ENCODE measurements at regions not wholly inside any gene's neighbourhood (a gene's known extent, or its start where the extent isn't known, plus 50 kb on each side); places are given as distances from the start of the nearest gene placed in this dataset.

DNA sequence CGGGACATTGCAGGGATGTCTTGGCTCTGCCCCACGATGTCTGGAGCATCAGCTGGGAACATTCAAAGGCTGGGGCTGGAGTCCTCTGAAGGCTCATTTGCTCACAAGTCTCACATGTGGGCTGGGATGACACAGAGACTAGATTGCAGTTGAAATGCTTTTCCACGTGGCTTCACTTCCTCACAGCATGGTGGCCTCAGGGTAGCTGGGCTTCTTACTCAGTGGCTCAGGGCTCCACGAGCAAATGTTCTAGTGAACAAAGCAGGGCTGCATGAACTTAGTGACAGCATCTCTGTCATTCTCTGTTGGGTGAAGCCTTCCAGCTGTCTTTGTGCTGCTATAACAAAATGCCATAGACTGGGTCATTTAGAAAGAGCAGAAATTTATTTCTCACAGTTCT is 247.0 kb upstream of the POU3F1 start (continued):
- TF ChIP-seq ARID4B (CRISPR knock-in tag; IDR thresholded peaks at IDR 0.05; ENCODE audit: borderline replicate concordance) (no peak), ZNF138 (CRISPR knock-in tag; conservative IDR thresholded peaks at IDR 0.05) (no peak), TCF7 (CRISPR knock-in tag; IDR thresholded peaks at IDR 0.05; ENCODE audit: low read depth) (no peak), CBFB (CRISPR knock-in tag; IDR thresholded peaks at IDR 0.05; ENCODE audit: low read depth) (no peak)
- TF ChIP-seq, protein P1, sequence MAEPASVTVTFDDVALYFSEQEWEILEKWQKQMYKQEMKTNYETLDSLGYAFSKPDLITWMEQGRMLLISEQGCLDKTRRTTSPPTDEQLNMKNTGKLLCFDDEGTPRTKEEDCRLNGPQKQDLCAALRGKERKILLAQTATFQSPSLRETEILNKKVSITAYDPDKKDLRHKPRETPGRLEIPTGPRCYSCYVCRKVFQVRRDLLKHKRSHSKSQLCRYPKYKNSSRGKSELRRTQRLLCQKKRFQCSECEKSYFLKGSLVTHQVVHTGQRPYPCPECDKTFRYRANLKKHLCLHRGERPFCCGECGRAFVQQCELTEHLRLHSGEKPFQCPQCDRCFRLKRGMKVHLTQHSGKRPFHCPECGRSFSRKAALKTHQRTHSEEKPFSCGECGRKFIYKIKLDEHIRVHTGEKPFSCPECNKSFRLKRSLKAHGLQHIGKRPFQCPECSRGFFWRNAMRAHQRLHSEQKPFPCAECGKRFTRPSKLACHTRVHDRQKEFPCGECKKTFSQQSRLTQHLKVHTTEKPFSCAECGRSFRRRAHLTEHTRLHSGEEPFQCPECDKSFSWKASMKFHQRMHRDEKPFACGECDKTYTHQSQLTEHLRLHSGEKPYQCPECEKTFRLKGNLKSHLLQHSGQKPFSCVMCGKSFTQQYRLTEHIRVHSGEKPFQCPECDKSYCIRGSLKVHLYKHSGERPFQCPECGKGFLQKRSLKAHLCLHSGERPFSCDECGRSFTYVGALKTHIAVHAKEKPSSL (CRISPR knock-in tag; conservative IDR thresholded peaks at IDR 0.05), result no peak

- ChIA-PET POLR2A (no interaction called here), CTCF (interaction anchor here (0.9 kb wide), 1 partner anchor 222 kb away, joined by 3 read pairs; no protein-coding TSS in a partner anchor)
- Mint-ChIP-seq H3K4me1 (peaks cover 29% of the 10 kb centered on the region), H3K36me3 (peaks cover 21% of the 10 kb centered on the region), H3K27me3 (ENCODE audit: low read depth) (peaks cover 14% of the 10 kb centered on the region), H3K27ac (no peak overlapping the region), H3K9me3 (peaks cover 26% of the 10 kb centered on the region), H3K4me3 (no peak overlapping the region; the same call in 1 of the 2 replicates)
- DNase-seq (ENCODE audit: low spot score) (no peak), ATAC-seq (no peak)
- no peak for TF ChIP-seq CREM (CRISPR knock-in tag; IDR thresholded peaks at IDR 0.05)
- TF ChIP-seq ZSCAN18 (CRISPR knock-in tag; IDR thresholded peaks at IDR 0.05), result no peak
- TF ChIP-seq, protein P2, sequence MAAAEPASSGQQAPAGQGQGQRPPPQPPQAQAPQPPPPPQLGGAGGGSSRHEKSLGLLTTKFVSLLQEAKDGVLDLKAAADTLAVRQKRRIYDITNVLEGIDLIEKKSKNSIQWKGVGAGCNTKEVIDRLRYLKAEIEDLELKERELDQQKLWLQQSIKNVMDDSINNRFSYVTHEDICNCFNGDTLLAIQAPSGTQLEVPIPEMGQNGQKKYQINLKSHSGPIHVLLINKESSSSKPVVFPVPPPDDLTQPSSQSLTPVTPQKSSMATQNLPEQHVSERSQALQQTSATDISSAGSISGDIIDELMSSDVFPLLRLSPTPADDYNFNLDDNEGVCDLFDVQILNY (CRISPR knock-in tag; IDR thresholded peaks at IDR 0.05), result no peak
- no peak for TF ChIP-seq SP1 (CRISPR knock-in tag; conservative IDR thresholded peaks at IDR 0.05)
- TF ChIP-seq GTF2I (CRISPR knock-in tag; conservative IDR thresholded peaks at IDR 0.05), result no peak
- no peak for TF ChIP-seq CDX4 (CRISPR knock-in tag; IDR thresholded peaks at IDR 0.05; ENCODE audit: borderline replicate concordance)
- TF ChIP-seq, protein P1 (CRISPR knock-in tag; conservative IDR thresholded peaks at IDR 0.05), result no peak
- TF ChIP-seq, protein P3, sequence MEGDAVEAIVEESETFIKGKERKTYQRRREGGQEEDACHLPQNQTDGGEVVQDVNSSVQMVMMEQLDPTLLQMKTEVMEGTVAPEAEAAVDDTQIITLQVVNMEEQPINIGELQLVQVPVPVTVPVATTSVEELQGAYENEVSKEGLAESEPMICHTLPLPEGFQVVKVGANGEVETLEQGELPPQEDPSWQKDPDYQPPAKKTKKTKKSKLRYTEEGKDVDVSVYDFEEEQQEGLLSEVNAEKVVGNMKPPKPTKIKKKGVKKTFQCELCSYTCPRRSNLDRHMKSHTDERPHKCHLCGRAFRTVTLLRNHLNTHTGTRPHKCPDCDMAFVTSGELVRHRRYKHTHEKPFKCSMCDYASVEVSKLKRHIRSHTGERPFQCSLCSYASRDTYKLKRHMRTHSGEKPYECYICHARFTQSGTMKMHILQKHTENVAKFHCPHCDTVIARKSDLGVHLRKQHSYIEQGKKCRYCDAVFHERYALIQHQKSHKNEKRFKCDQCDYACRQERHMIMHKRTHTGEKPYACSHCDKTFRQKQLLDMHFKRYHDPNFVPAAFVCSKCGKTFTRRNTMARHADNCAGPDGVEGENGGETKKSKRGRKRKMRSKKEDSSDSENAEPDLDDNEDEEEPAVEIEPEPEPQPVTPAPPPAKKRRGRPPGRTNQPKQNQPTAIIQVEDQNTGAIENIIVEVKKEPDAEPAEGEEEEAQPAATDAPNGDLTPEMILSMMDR (IDR thresholded peaks at IDR 0.05), result no peak
- TF ChIP-seq FOXP4 (CRISPR knock-in tag; IDR thresholded peaks at IDR 0.05), result no peak
- no peak for TF ChIP-seq ZNF121 (CRISPR knock-in tag; IDR thresholded peaks at IDR 0.05)
- no peak for TF ChIP-seq ATF1 (CRISPR knock-in tag; IDR thresholded peaks at IDR 0.05)
- TF ChIP-seq SMAD3 (CRISPR knock-in tag; IDR thresholded peaks at IDR 0.05; ENCODE audit: borderline replicate concordance), result no peak
These were observed 246.4 kb upstream of the POU3F1 start for GRCh38 chr1:38292969-38293368.

Data from WTC11 (cell line).